ENCODE measurements at regions not wholly inside any gene's neighbourhood (a gene's known extent, or its start where the extent isn't known, plus 50 kb on each side); places are given as distances from the start of the nearest gene placed in this dataset.
A peak's percentile ranks its signal among the peaks of the same experiment; 100 is the strongest.

- DNase-seq (ENCODE audit: low spot score): no peak
These were observed 78.2 kb upstream of the RXRA start for GRCh38 chr9:134247918-134248631.

- DNase-seq (ENCODE audit: low spot score): no peak
These were observed 74.8 kb upstream of the RXRA start for GRCh38 chr9:134251296-134252069.

DNA sequence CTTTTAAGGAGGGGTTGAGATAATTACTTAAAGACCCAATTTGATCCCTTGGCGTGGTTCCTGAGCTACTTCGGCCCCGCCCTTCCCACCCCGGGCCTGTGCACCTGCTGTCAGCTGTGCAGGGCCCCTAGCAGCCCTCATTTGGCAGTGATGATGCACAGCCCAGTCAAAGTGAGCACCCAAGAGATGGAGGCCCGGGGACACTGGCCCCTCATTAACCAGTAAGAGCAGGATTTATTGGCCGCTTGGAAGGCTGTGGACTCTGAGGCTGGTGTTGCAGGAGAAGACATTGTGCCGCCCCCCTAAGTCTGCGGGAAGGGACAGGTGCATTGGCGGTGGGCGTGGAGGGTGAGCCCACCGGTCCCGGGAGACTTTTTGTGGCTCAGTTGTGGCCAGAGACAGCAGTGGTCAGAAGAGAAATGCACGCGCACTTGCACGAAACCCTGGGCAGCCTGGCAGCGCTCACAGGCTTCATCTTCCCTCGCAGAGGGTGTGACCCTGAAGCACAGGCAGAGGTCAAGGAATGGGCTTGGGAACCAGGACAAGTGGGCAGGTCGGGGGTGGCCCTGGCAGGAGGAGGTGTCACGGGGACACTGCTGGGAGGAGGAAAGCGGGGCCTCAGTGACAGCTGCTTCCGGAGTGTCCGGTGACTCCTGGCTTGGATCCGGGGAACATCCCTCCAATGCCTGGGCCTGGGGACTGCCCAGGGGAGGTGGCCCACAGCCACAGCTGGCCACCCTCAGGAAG, 74.0 kb upstream of the RXRA start:
- peak; percentile 60 for DNase-seq (ENCODE audit: low spot score)

DNA sequence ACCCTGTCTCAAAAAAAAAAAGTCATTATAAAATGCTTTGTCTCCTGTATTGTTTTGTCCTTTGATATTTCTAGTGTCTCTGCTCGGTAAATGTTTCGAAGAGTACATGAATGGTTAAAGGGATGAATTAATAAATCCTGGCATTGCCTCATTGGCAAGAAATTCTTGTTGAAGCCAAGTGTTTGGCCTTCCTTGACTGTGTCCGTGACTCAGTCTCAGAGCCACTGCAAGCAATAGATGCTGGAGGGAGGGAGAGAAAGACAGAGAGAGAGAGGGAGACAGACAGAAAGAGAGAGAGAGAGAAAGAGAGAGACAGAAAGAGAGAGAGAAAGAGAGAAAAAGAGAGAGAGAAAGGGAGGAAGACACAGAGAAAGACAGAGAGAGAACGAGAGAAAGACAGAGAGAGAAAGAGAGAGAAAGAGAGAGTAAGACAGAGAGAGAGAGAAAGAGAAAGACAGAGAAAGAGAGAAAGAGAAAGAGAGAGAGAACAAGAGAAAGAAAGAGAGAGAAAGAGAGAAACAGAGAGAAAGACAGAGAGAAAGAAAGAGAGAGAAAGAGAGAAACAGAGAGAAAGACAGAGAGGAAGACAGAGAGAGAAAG, 72.5 kb upstream of the RXRA start:
- no peak for DNase-seq (ENCODE audit: low spot score)

DNA sequence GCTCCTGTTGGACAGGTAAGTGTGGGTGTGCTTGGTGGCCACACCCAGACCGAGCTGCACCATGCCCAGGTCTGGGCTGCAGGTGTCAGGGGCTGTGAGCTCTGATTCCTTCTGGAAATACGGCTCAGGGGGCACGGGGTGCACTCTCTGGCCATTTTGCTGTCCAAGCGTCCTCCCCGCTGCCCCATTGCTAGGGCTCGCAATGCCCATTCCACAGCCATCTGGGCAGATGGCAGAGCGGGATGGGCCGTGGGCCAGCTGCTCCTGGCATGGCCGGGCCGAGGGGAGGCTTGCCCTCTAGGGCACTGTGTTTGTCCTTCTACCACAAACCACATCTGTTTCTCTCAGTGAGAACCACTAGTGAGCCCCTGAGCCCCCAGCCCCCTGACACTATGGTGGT, 67.9 kb upstream of the RXRA start:
- no peak for DNase-seq (ENCODE audit: low spot score)

DNA sequence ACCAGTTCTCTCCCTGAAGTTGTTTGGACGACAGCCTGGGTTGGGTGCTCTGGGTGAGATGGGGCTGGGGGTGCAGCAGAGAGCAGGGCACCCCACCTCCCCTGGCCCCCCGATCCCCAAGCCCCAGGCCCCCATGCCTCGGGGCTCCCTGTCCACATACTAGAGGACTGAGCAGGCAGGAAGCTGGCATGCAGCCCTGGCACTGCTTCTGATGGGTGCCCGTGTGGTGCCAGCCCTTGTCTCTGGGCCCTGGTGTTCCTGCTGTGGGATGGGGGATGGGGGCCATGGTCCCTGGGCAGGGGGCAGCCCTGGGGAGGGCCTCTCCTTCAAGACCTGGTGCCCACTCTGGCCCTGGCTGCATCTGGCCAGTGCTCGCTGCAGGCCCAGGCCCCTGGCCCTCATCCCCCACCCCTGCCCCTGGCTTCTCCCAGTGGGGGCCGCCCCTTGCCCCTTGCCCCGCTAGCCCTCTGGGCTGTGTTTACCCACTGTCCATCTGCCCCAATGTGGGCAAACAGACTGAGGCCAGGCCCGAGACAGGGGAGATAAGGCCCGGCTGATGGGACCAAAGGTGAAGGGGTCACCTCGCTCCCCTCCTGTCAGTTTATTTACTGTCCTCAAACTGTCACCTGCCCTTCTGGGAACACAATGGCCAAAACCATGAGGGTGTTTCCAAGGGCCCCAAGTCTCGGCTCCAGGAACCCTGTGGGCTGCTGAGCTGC, 67.3 kb upstream of the RXRA start:
- no peak for DNase-seq (ENCODE audit: low spot score)

GRCh38 chr9:134259708-134260107, 66.5 kb upstream of the RXRA start:
- DNase-seq (ENCODE audit: low spot score): no peak

GRCh38 chr9:134260801-134261200, 65.5 kb upstream of the RXRA start:
- no peak for DNase-seq (ENCODE audit: low spot score)

DNA sequence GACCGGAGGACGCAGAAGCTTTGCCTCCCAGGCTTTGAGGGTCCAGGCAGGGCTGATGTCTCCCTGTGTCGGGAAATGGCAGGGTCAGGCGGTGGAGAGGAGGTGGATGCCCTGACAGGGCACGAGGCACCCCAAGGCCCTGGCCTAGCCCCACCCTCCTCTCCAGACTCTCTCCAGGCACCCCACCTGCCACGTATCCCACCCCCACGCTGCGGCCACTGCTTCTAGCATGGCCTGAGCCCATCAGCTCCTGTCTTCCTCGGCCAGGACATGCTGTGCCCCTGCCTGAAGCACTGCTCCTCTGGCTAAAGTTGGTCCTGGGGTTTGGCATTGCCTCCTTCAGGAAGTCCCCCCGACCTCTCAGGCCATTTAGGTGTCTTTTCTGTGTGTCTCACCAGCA, 64.2 kb upstream of the RXRA start:
- no peak for DNase-seq (ENCODE audit: low spot score)

DNA sequence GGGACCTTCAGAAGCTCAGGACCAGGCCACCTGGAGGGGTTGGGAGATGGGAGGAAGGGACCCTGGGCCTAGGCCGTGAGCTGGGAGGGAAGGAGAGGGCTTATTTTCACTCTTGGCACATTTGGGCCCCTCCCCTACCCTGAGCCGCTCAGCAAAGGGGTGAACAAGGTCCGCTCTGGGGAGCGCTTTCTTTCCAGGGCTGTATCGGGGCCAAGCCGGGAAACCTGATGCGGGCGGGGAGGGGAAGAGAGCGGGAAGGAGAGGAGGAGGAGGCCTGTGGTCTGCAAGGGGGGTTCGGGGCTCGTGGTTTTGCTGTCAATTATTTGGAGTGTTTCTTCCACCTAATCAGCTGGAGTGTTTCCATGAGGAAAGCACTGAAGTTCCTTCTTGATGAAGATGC, 62.7 kb upstream of the RXRA start:
- DNase-seq (ENCODE audit: low spot score): no peak

- no peak for DNase-seq (ENCODE audit: low spot score)
These were observed 62.1 kb upstream of the RXRA start for GRCh38 chr9:134264169-134264568.

GRCh38 chr9:134265078-134265477, 61.2 kb upstream of the RXRA start:
- DNase-seq (ENCODE audit: low spot score): no peak

DNA sequence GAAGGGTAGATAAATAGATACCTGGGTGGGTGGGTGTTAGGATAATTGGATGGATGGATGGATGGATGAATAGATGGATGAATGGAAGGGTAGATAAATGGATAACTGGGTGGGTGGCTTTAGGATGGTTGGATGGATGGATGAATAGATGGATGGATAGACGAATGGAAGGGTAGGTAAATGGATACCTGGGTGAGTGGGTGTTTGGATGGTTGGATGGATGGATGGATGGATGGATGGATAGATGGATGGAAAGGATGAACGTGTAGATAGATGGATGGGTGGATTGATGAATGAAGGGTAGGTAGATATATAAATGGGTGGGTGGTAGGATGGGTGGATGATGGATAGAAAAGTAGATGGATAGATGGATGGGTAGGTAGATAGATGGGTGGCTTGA, 59.8 kb upstream of the RXRA start:
- DNase-seq (ENCODE audit: low spot score): no peak

DNA sequence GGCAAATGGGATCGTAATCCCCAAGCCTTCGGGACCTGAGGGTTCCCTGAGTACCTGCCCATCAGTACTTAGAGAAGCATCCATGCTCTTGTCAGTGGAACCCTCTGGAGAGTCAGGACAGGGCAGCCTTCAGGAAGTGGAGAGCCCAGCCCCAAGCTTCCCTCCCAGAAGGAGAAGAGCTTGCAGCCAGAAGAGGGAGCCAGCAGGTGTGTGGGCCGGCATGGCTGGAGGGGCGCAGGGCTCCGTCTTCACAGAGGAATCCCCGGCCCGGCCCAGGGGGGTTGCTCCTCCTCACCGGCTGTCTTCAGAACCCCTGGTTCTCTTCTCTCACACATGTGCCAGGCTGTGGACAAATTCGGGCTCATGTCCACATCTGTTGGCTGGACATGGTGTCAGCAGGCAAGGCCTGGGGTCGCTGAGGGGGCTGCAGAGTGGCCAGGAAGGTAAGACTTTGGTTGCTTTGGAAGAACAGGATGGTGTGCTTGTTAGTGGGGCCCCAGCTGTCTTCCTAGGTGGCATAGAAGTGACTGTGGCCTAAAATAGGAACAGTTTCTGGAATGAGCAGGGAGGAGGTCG, 58.9 kb upstream of the RXRA start:
- no peak for DNase-seq (ENCODE audit: low spot score)

DNA sequence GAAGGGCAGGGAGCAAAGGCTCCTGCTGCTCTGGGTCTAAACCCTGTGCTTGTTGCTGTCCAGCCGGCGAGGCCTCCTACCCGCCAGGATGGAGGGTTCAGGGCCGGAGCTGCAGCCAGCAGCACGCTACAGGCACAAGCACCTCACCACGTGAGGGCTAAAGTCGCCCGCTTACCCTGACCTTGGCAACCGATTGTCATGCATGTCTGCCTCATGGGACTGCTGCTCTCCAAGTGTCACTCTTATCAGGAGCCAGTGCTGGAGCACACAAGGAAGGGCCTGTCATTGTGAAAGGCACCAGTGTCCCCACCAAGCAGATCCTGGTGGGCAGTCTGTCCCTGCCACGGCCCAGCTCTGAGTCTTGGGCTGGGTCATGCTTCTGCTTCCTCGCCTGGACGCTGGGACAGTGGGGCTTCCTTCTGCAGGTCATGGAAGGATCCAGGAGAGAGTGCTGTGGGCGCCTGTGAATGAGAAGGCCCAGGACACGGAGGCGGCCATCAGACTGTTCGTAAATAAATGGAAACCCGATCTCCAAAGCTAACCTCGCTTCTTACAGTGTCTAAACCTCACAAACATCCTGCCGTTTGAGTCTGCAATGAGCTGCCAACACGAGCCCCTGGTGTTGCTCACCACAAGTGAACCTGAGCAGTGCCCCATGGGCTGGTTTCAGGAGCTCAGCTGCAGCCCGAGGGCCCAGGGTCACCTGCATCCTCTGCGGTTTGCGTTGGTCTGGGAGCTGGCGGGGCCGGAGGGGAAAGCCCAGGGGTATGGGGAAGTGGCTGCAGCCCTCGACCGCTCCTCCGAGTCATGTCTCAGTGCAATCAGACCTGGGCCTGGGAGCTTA, 58.2 kb upstream of the RXRA start:
- no peak for DNase-seq (ENCODE audit: low spot score)

GRCh38 chr9:134268747-134269146, 57.5 kb upstream of the RXRA start:
- no peak for DNase-seq (ENCODE audit: low spot score)

GRCh38 chr9:134271338-134272301, 54.6 kb upstream of the RXRA start:
- no peak for DNase-seq (ENCODE audit: low spot score)

DNA sequence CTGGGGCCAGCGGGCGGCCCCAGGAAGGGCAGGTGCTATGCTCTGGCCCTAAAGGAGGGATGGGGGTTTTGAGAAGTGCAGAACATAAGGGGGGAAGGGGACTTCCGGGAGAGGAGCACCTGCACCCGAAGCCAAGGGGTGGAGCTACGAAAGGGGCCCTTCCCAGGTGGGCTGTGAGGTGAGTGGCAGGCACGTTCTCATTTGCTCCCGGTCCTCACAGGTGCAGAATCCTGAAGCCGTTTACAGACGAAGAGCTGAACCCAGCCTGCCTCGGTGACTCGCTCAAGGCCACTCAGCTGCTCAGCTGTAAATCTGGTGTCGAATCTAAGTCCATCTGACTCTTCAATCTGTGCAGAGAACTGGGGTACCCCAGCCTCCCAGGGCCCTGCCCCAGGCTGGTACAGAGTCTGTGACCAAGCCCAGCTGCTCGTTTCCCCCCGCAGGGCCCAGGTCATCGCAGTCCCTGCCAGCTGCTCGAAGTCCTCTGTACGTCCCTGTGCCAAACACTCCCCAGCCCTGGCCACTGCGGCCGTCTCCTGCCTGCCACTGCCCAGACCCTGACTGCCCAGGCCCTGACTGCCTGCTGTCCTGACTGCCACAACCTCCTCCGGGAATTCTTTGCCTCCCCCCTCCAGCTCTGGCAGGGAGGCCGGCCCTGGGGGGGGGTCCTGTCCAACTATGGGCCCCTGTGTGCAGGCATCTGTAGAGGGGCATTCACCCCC, 53.8 kb upstream of the RXRA start:
- DNase-seq (ENCODE audit: low spot score): no peak

GRCh38 chr9:134273647-134274046, 52.6 kb upstream of the RXRA start:
- DNase-seq (ENCODE audit: low spot score): no peak
